ENCODE measurements at regions not wholly inside any gene's neighbourhood (a gene's known extent, or its start where the extent isn't known, plus 50 kb on each side); places are given as distances from the start of the nearest gene placed in this dataset.

GRCh38 chr14:99347561-99347960 is 75.6 kb upstream of the BCL11B start (continued):
- TF ChIP-seq FOXM1 (IDR thresholded peaks at IDR 0.05; ENCODE audit: low read depth, low read length) (no peak), PML (IDR thresholded peaks at IDR 0.05; ENCODE audit: low read length) (no peak)
- TF ChIP-seq, protein P1, sequence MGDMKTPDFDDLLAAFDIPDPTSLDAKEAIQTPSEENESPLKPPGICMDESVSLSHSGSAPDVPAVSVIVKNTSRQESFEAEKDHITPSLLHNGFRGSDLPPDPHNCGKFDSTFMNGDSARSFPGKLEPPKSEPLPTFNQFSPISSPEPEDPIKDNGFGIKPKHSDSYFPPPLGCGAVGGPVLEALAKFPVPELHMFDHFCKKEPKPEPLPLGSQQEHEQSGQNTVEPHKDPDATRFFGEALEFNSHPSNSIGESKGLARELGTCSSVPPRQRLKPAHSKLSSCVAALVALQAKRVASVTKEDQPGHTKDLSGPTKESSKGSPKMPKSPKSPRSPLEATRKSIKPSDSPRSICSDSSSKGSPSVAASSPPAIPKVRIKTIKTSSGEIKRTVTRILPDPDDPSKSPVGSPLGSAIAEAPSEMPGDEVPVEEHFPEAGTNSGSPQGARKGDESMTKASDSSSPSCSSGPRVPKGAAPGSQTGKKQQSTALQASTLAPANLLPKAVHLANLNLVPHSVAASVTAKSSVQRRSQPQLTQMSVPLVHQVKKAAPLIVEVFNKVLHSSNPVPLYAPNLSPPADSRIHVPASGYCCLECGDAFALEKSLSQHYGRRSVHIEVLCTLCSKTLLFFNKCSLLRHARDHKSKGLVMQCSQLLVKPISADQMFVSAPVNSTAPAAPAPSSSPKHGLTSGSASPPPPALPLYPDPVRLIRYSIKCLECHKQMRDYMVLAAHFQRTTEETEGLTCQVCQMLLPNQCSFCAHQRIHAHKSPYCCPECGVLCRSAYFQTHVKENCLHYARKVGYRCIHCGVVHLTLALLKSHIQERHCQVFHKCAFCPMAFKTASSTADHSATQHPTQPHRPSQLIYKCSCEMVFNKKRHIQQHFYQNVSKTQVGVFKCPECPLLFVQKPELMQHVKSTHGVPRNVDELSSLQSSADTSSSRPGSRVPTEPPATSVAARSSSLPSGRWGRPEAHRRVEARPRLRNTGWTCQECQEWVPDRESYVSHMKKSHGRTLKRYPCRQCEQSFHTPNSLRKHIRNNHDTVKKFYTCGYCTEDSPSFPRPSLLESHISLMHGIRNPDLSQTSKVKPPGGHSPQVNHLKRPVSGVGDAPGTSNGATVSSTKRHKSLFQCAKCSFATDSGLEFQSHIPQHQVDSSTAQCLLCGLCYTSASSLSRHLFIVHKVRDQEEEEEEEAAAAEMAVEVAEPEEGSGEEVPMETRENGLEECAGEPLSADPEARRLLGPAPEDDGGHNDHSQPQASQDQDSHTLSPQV (IDR thresholded peaks at IDR 0.05): no peak

DNA sequence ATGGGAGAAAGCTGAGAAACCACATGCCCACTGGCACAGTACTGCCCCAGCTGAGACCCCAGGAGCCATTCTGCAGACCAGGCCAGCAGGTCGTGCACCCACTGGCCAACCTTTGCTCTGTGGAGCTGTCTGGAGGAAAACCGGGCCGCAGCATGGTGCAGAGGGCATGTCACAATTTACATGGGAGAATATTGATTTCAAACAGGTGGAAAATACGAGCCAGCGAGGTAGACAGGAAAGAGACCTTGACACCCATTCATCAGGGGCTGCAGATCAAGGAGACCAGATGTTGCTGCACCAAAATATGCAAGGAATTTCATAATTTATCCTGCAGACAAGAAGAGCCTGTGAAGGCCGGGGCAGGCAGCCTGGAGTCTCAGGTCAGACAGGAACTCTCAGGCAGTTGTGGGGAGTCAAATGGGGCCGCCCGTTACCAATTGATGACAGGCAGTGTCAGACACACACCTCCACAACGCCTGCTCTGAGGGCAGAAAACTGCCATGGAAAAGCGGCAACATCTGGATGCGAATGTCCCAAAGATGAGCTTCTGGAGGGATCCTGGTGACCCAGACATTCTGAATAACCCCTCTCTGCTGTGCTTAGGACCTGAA is 74.6 kb upstream of the BCL11B start:
- intact Hi-C loops (cut with micrococcal nuclease; ENCODE audit: unreplicated experiment): no loop called here
- WGBS (ENCODE audit: insufficient coverage, insufficient replicate concordance, low lambda C conversion rate, missing lambda C conversion rate): 45% methylated on average over 11 of the region's 11 CpGs
- Histone ChIP-seq H3K9me3 (replicated peaks; ENCODE audit: control insufficient read depth, insufficient read depth, low read length) (no peaks in the 10 kb centered on the region), H3K79me2 (ENCODE audit: control insufficient read depth, insufficient read depth, low read length) (no peaks in the 10 kb centered on the region), H3K27me3 (replicated peaks in 1 of 2; ENCODE audit: control insufficient read depth in 2 of 2, insufficient read depth in 2 of 2, low read length in 1 of 2) (no peaks in the 10 kb centered on the region; a peak in 1 of 4 replicates), H4K20me1 (ENCODE audit: control insufficient read depth, insufficient read depth) (no peaks in the 10 kb centered on the region), H3K4me1 (ENCODE audit: control insufficient read depth, insufficient read depth, low read length) (no peaks in the 10 kb centered on the region), H2AFZ (ENCODE audit: control insufficient read depth, low read depth, low read length) (no peak overlapping the region), H3K4me3 (no peak overlapping the region), H3K27ac (ENCODE audit: control insufficient read depth, insufficient read depth) (no peak overlapping the region), H3K4me2 (ENCODE audit: control insufficient read depth, insufficient read depth) (no peak overlapping the region), H3K36me3 (ENCODE audit: control insufficient read depth in 2 of 2, insufficient read depth in 2 of 2, low read length in 1 of 2) (no peaks in the 10 kb centered on the region), H3K9ac (ENCODE audit: control insufficient read depth, insufficient read depth, low read length) (no peak overlapping the region)
- in situ Hi-C loops (cut with MboI): no loop called here
- POLR2A ChIA-PET: no interaction called here
- CTCF ChIA-PET: no interaction called here
- ATAC-seq (no peak), FAIRE-seq (no peak), DNase-seq (ENCODE audit: low read depth, low spot score) (no peak)
- no TSS peak for BruUV-seq (replicated peaks)
- RAD21 ChIA-PET (ENCODE audit: unreplicated experiment): no interaction called here
- SMC1A ChIA-PET (ENCODE audit: uncharacterized antibody, unreplicated experiment): no interaction called here
- TF ChIP-seq, protein P2, sequence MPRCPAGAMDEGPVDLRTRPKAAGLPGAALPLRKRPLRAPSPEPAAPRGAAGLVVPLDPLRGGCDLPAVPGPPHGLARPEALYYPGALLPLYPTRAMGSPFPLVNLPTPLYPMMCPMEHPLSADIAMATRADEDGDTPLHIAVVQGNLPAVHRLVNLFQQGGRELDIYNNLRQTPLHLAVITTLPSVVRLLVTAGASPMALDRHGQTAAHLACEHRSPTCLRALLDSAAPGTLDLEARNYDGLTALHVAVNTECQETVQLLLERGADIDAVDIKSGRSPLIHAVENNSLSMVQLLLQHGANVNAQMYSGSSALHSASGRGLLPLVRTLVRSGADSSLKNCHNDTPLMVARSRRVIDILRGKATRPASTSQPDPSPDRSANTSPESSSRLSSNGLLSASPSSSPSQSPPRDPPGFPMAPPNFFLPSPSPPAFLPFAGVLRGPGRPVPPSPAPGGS (IDR thresholded peaks at IDR 0.05; ENCODE audit: borderline replicate concordance, insufficient read depth, low read depth, low read length, poor library complexity, severe bottlenecking): no peak
- TF ChIP-seq RB1 (IDR thresholded peaks at IDR 0.05; ENCODE audit: borderline replicate concordance) (no peak), ATF7 (IDR thresholded peaks at IDR 0.05; ENCODE audit: low read depth) (no peak), ZBED1 (IDR thresholded peaks at IDR 0.05; ENCODE audit: borderline replicate concordance) (no peak), PKNOX1 (IDR thresholded peaks at IDR 0.05) (no peak), YY1 (IDR thresholded peaks at IDR 0.05; ENCODE audit: low read depth, low read length) (no peak), NKRF (conservative IDR thresholded peaks at IDR 0.05) (no peak), BMI1 (IDR thresholded peaks at IDR 0.05; ENCODE audit: borderline replicate concordance) (no peak), RAD51 (IDR thresholded peaks at IDR 0.05) (no peak)
